ENCODE measurements at regions not wholly inside any gene's neighbourhood (a gene's known extent, or its start where the extent isn't known, plus 50 kb on each side); places are given as distances from the start of the nearest gene placed in this dataset.

GRCh38 chr10:34018129-34018528 lies 683.7 kb upstream of the NRP1 start:
- no peak overlapping the region for H3K4me3 ChIP-seq
- in situ Hi-C loops (cut with MboI; ENCODE audit: low pct_ligation_motif_present in 1 of 4, low pct_unique_long_range_greater_than_20kb in 1 of 4, low sequenced_read_pairs in 3 of 4) = no loop called here
- H3K4me1 ChIP-seq = no peaks in the 10 kb centered on the region
- WGBS, 2 donors (ENCODE audit: low coverage in 1 of 2) = 88 to 95% methylated on average over 2 to 5 of the region's 5 CpGs
- no peak overlapping the region for H3K27ac ChIP-seq
- intact Hi-C loops (cut with DNase I; ENCODE audit: low total_unique reads) = no loop called here
- H3K36me3 ChIP-seq = no peaks in the 10 kb centered on the region
- DNase-seq = no peak
- no peaks in the 10 kb centered on the region for H3K9me3 ChIP-seq
- H3K27me3 ChIP-seq = no peaks in the 10 kb centered on the region
- no peak for TF ChIP-seq CTCF (IDR thresholded peaks at IDR 0.05)

- in situ Hi-C loops (cut with MboI; ENCODE audit: low pct_ligation_motif_present in 1 of 4, low pct_unique_long_range_greater_than_20kb in 1 of 4, low sequenced_read_pairs in 3 of 4) (no loop called here), intact Hi-C loops (cut with DNase I; ENCODE audit: low total_unique reads) (no loop called here)
- DNase-seq = no peak
- WGBS, 2 donors (ENCODE audit: low coverage in 1 of 2) = 44 to 79% methylated on average over 1 of the region's 1 CpG
- no peaks in the 10 kb centered on the region for H3K27me3 ChIP-seq
- H3K9me3 ChIP-seq = no peaks in the 10 kb centered on the region
- H3K27ac ChIP-seq = no peak overlapping the region
- H3K4me1 ChIP-seq = no peaks in the 10 kb centered on the region
- no peaks in the 10 kb centered on the region for H3K36me3 ChIP-seq
- no peak overlapping the region for H3K4me3 ChIP-seq
- no peak for TF ChIP-seq EP300 (IDR thresholded peaks at IDR 0.05; ENCODE audit: low read depth)
- TF ChIP-seq POLR2A (IDR thresholded peaks at IDR 0.05) = no peak
- no peak for TF ChIP-seq POLR2AphosphoS5 (IDR thresholded peaks at IDR 0.05)
- no peak for TF ChIP-seq CTCF (IDR thresholded peaks at IDR 0.05)
Measured at GRCh38 chr10:34017281-34017680, 682.8 kb upstream of the NRP1 start.

- in situ Hi-C loops (cut with MboI; ENCODE audit: low pct_ligation_motif_present in 1 of 4, low pct_unique_long_range_greater_than_20kb in 1 of 4, low sequenced_read_pairs in 3 of 4) = no loop called here
- no peak for TF ChIP-seq POLR2A (IDR thresholded peaks at IDR 0.05)
- no peak for TF ChIP-seq CTCF (IDR thresholded peaks at IDR 0.05)
- no peak for TF ChIP-seq EP300 (IDR thresholded peaks at IDR 0.05; ENCODE audit: low read depth)
- TF ChIP-seq POLR2AphosphoS5 (IDR thresholded peaks at IDR 0.05) = no peak
- no peak for DNase-seq
- H3K4me1 ChIP-seq = no peaks in the 10 kb centered on the region
- no peaks in the 10 kb centered on the region for H3K36me3 ChIP-seq
- no peak overlapping the region for H3K4me3 ChIP-seq
- no peaks in the 10 kb centered on the region for H3K27me3 ChIP-seq
- H3K27ac ChIP-seq = no peak overlapping the region
- no peaks in the 10 kb centered on the region for H3K9me3 ChIP-seq
- intact Hi-C loops (cut with DNase I; ENCODE audit: low total_unique reads) = no loop called here
- WGBS, 2 donors (ENCODE audit: low coverage in 1 of 2) = 89% methylated on average over 2 of the region's 2 CpGs; no CpG with 5 or more reads in 1 of the 2 donors
Measured at GRCh38 chr10:34016576-34016975, 682.1 kb upstream of the NRP1 start.

GRCh38 chr10:34015700-34016099 lies 681.2 kb upstream of the NRP1 start:
- WGBS, 2 donors (ENCODE audit: low coverage in 1 of 2) = 80 to 87% methylated on average over 1 to 2 of the region's 2 CpGs

More at GRCh38 chr10:34015700-34016099, 681.2 kb upstream of the NRP1 start:
- no peak for DNase-seq
- H3K4me1 ChIP-seq = no peaks in the 10 kb centered on the region
- H3K9me3 ChIP-seq = no peaks in the 10 kb centered on the region
- no peaks in the 10 kb centered on the region for H3K27me3 ChIP-seq
- no peaks in the 10 kb centered on the region for H3K36me3 ChIP-seq
- intact Hi-C loops (cut with DNase I; ENCODE audit: low total_unique reads) (no loop called here), in situ Hi-C loops (cut with MboI; ENCODE audit: low pct_ligation_motif_present in 1 of 4, low pct_unique_long_range_greater_than_20kb in 1 of 4, low sequenced_read_pairs in 3 of 4) (no loop called here)
- TF ChIP-seq POLR2AphosphoS5 (IDR thresholded peaks at IDR 0.05) (no peak), POLR2A (IDR thresholded peaks at IDR 0.05) (no peak), CTCF (IDR thresholded peaks at IDR 0.05) (no peak), EP300 (IDR thresholded peaks at IDR 0.05; ENCODE audit: low read depth) (no peak)
- no peak overlapping the region for H3K27ac ChIP-seq
- H3K4me3 ChIP-seq = no peak overlapping the region
